OCI-LY3 (cell line): ENCODE measurements at regions not wholly inside any gene's neighbourhood (a gene's known extent, or its start where the extent isn't known, plus 50 kb on each side); places are given as distances from the start of the nearest gene placed in this dataset.
"Not testable (repeated sequence)": the region's sequence is repeated elsewhere in the genome, so short reads cannot be mapped to it uniquely, and the experiment has no call there.

Source experiments
- H2AFZ ChIP-seq: fragments of 200-600, 300-600 bp; shearing (Covaris generic); 2 replicates; pipeline ENCODE4 v1.6.0; 2014; ENCODE audit warnings: antibody characterized with exemption, low read depth, low read length
- H3K27ac ChIP-seq: fragments of 200-600, 300-600 bp; sonication (generic); 2 replicates; pipeline ENCODE4 v1.5.1; 2014; ENCODE audit warnings: mild to moderate bottlenecking, low read length, moderate library complexity, mixed read lengths
- H3K27me3 ChIP-seq: fragments of 200-600, 300-600 bp; sonication (generic); 2 replicates; pipeline ENCODE4 v1.6.1; 2014; ENCODE audit warnings: low read depth, low read length, mixed read lengths
- H3K36me3 ChIP-seq: fragments of 200-600, 300-600 bp; sonication (generic); replicated peaks from 2 replicates; pipeline ENCODE3; 2014; ENCODE audit warnings: low read depth, low read length, mixed read lengths
- H3K4me1 ChIP-seq: fragments of 300-600, 200-600 bp; sonication (generic); 2 replicates; pipeline ENCODE4 v1.6.1; 2014; ENCODE audit warnings: low read length, mixed read lengths
- H3K4me2 ChIP-seq: fragments of 200-600, 300-600 bp; sonication (generic); 2 replicates; pipeline ENCODE4 v1.6.1; 2014; ENCODE audit warnings: low read length, mixed read lengths
- H3K4me3 ChIP-seq: fragments of 300-600, 200-600 bp; sonication (generic); 2 replicates; pipeline ENCODE4 v1.5.1; 2014; ENCODE audit warnings: antibody characterized with exemption, mild to moderate bottlenecking, low read length, moderate library complexity
- H3K79me2 ChIP-seq: fragments of 300-600, 200-600 bp; shearing (Covaris generic); 2 replicates; pipeline ENCODE4 v1.6.1; 2014; ENCODE audit warnings: mild to moderate bottlenecking, low read length, mixed read lengths
- H3K9ac ChIP-seq: fragments of 300-600, 200-600 bp; shearing (Covaris generic); 2 replicates; pipeline ENCODE4 v1.6.0; 2014; ENCODE audit warnings: mild to moderate bottlenecking, low read length, moderate library complexity
- H3K9me3 ChIP-seq: fragments of 200-600, 300-600 bp; shearing (Covaris generic); 2 replicates; pipeline ENCODE4 v1.6.1; 2014; ENCODE audit warnings: low read length, mixed read lengths; ENCODE audit not compliant: insufficient read depth
- H4K20me1 ChIP-seq: fragments of 200-600, 300-600 bp; sonication (generic); 2 replicates; pipeline ENCODE4 v1.6.1; 2016; ENCODE audit warnings: low read length, mixed read lengths; ENCODE audit not compliant: insufficient read depth
- CTCF ChIP-seq: fragments of 200-600, 300-600 bp; sonication (generic); IDR thresholded peaks from 2 replicates; pipeline ENCODE4 v1.5.1; 2014; ENCODE audit warnings: antibody characterized with exemption, low read length, low read depth
- EZH2phosphoT487 ChIP-seq: fragments of 200-600 bp; shearing (Covaris generic); IDR thresholded peaks from 2 replicates; pipeline ENCODE4 v1.6.1; 2018; ENCODE audit warnings: antibody characterized with exemption, mixed run types, low read depth

- no peaks in the 10 kb centered on the region for H3K9me3 ChIP-seq
- H2AFZ ChIP-seq, result no peak overlapping the region
- no peak overlapping the region for H3K27ac ChIP-seq
- H4K20me1 ChIP-seq, result no peaks in the 10 kb centered on the region
- no peak overlapping the region for H3K4me3 ChIP-seq
- no peak overlapping the region for H3K9ac ChIP-seq
- no peak overlapping the region for H3K4me2 ChIP-seq
- no peak for TF ChIP-seq EZH2phosphoT487
- no peaks in the 10 kb centered on the region for H3K79me2 ChIP-seq
- no peaks in the 10 kb centered on the region for H3K27me3 ChIP-seq
- H3K36me3 ChIP-seq, result no peaks in the 10 kb centered on the region
- peaks cover 21% of the 10 kb centered on the region for H3K4me1 ChIP-seq
These were observed 226.1 kb upstream of the SHH start for GRCh38 chr7:156038345-156038744.

GRCh38 chr7:156036153-156036552 lies 223.9 kb upstream of the SHH start:
- Histone ChIP-seq H3K27me3 (no peaks in the 10 kb centered on the region), H3K4me2 (no peak overlapping the region), H3K4me1 (peaks cover 21% of the 10 kb centered on the region), H3K4me3 (no peak overlapping the region), H3K36me3 (no peaks in the 10 kb centered on the region), H3K9ac (no peak overlapping the region), H3K79me2 (no peaks in the 10 kb centered on the region), H3K9me3 (peaks cover 8% of the 10 kb centered on the region; the same call in 1 of the 2 replicates), H2AFZ (no peak overlapping the region), H4K20me1 (no peaks in the 10 kb centered on the region), H3K27ac (no peak overlapping the region)
- TF ChIP-seq CTCF (no peak), EZH2phosphoT487 (no peak)

- H3K4me2 ChIP-seq, H3K4me3 ChIP-seq, H3K27me3 ChIP-seq, H2AFZ ChIP-seq, H3K27ac ChIP-seq, H3K79me2 ChIP-seq, H4K20me1 ChIP-seq, H3K9me3 ChIP-seq, H3K36me3 ChIP-seq, H3K9ac ChIP-seq: not testable (repeated sequence)
- peaks cover 21% of the 10 kb centered on the region for H3K4me1 ChIP-seq
These were observed 223.1 kb upstream of the SHH start for GRCh38 chr7:156035387-156035786.

GRCh38 chr7:156034397-156034796 lies 222.1 kb upstream of the SHH start:
- peak overlapping the region; percentile 66 for H3K4me3 ChIP-seq
- peak overlapping the region; percentile 42; the same call in 1 of the 2 replicates for H2AFZ ChIP-seq
- no peaks in the 10 kb centered on the region for H3K36me3 ChIP-seq
- no peaks in the 10 kb centered on the region for H4K20me1 ChIP-seq
- H3K9me3 ChIP-seq, result peaks cover 8% of the 10 kb centered on the region; the same call in 1 of the 2 replicates
- peak overlapping the region; percentile 41; the same call in 1 of the 2 replicates for H3K9ac ChIP-seq
- TF ChIP-seq CTCF, result no peak
- TF ChIP-seq EZH2phosphoT487, result no peak
- no peaks in the 10 kb centered on the region for H3K79me2 ChIP-seq
- peaks cover 21% of the 10 kb centered on the region for H3K4me1 ChIP-seq
- H3K4me2 ChIP-seq, result peak overlapping the region; percentile 72
- 0 out of 2 replicates have a peak overlapping the region, but pooled peaks have one; percentile 27 for H3K27ac ChIP-seq
- H3K27me3 ChIP-seq, result no peaks in the 10 kb centered on the region

- no peaks in the 10 kb centered on the region for H3K36me3 ChIP-seq
- no peak overlapping the region for H3K9ac ChIP-seq
- no peak overlapping the region for H3K27ac ChIP-seq
- no peak overlapping the region for H2AFZ ChIP-seq
- peaks cover 21% of the 10 kb centered on the region for H3K4me1 ChIP-seq
- peaks cover 8% of the 10 kb centered on the region; the same call in 1 of the 2 replicates for H3K9me3 ChIP-seq
- TF ChIP-seq CTCF, result no peak
- no peak for TF ChIP-seq EZH2phosphoT487
- H4K20me1 ChIP-seq, result no peaks in the 10 kb centered on the region
- H3K27me3 ChIP-seq, result no peaks in the 10 kb centered on the region
- no peak overlapping the region for H3K4me3 ChIP-seq
- no peaks in the 10 kb centered on the region for H3K79me2 ChIP-seq
- H3K4me2 ChIP-seq, result no peak overlapping the region
These were observed 220.7 kb upstream of the SHH start for GRCh38 chr7:156032973-156033372.
